Endothelial cell of hepatic sinusoid (primary cell): ENCODE measurements at regions not wholly inside any gene's neighbourhood (a gene's known extent, or its start where the extent isn't known, plus 50 kb on each side); places are given as distances from the start of the nearest gene placed in this dataset.

Experiments used
- in situ Hi-C: cut with HindIII; loops from 2 replicates; pipeline ENCODE4 v1.10.0; 2017; ENCODE audit warnings: low sequenced_read_pairs

- in situ Hi-C loops: loop anchor here (5.0 to 10.0 kb wide), 2 partner anchors 48 to 394 kb away; partner anchors contain the start of gene TFB1M
These were observed 74.5 kb upstream of the TIAM2 start for GRCh38 chr6:154920495-154921200.

- in situ Hi-C loops: loop anchor here (5.0 to 10.0 kb wide), 2 partner anchors 49 to 393 kb away; partner anchors contain the start of gene TFB1M
These were observed 73.6 kb upstream of the TIAM2 start for GRCh38 chr6:154921482-154921881.

GRCh38 chr6:154923199-154923869 is 71.8 kb upstream of the TIAM2 start:
- in situ Hi-C loops: loop anchor here (5.0 to 10.0 kb wide), 2 partner anchors 51 to 391 kb away; partner anchors contain the start of gene TFB1M

GRCh38 chr6:154925130-154925529 is 70.0 kb upstream of the TIAM2 start:
- in situ Hi-C loops: loop anchor here (5.0 to 25.0 kb wide), 3 partner anchors 67 to 390 kb away; partner anchors contain the start of genes CLDN20 and TFB1M

GRCh38 chr6:154926366-154926765 is 68.7 kb upstream of the TIAM2 start:
- in situ Hi-C loops: loop anchor here (5.0 to 25.0 kb wide), 3 partner anchors 66 to 388 kb away; partner anchors contain the start of genes CLDN20 and TFB1M

- in situ Hi-C loops: loop anchor here (5.0 to 25.0 kb wide), 3 partner anchors 64 to 386 kb away; partner anchors contain the start of genes CLDN20 and TFB1M
These were observed 66.7 kb upstream of the TIAM2 start for GRCh38 chr6:154928325-154928922.

- in situ Hi-C loops: loop anchor here (25.0 kb wide), 1 partner anchor 332 kb away; the partner anchor contains the start of gene CLDN20
These were observed 64.7 kb upstream of the TIAM2 start for GRCh38 chr6:154930451-154930851.

GRCh38 chr6:154931711-154932424 is 63.2 kb upstream of the TIAM2 start:
- in situ Hi-C loops: loop anchor here (25.0 kb wide), 1 partner anchor 330 kb away; the partner anchor contains the start of gene CLDN20

- in situ Hi-C loops: loop anchor here (25.0 kb wide), 1 partner anchor 330 kb away; the partner anchor contains the start of gene CLDN20
These were observed 62.5 kb upstream of the TIAM2 start for GRCh38 chr6:154932515-154933027.

GRCh38 chr6:154933181-154933827 is 61.8 kb upstream of the TIAM2 start:
- in situ Hi-C loops: loop anchor here (25.0 kb wide), 1 partner anchor 329 kb away; the partner anchor contains the start of gene CLDN20

GRCh38 chr6:154937306-154938220 is 57.6 kb upstream of the TIAM2 start:
- in situ Hi-C loops: loop anchor here (5.0 to 25.0 kb wide), 2 partner anchors 235 to 325 kb away; partner anchors contain the start of gene CLDN20

GRCh38 chr6:154938221-154938580 is 56.9 kb upstream of the TIAM2 start:
- in situ Hi-C loops: loop anchor here (5.0 to 25.0 kb wide), 2 partner anchors 234 to 324 kb away; partner anchors contain the start of gene CLDN20

- in situ Hi-C loops: loop anchor here (5.0 to 25.0 kb wide), 2 partner anchors 233 to 323 kb away; partner anchors contain the start of gene CLDN20
These were observed 56.3 kb upstream of the TIAM2 start for GRCh38 chr6:154938727-154939285.

- in situ Hi-C loops: loop anchor here (25.0 kb wide), 1 partner anchor 320 kb away; the partner anchor contains the start of gene CLDN20
These were observed 52.3 kb upstream of the TIAM2 start for GRCh38 chr6:154942770-154943169.

- in situ Hi-C loops: loop anchor here (25.0 kb wide), 1 partner anchor 317 kb away; the partner anchor contains the start of gene CLDN20
These were observed 49.7 kb upstream of the TIAM2 start for GRCh38 chr6:154945271-154945890.
